Heart left ventricle (tissue), 13 donors: ENCODE measurements at regions not wholly inside any gene's neighbourhood (a gene's known extent, or its start where the extent isn't known, plus 50 kb on each side); places are given as distances from the start of the nearest gene placed in this dataset.

Experiments
- CTCF ChIP-seq, 12 donors: fragments of 200-600 bp; sonication (generic) in 4 of 12; IDR thresholded peaks; one replicate each; pipeline versions ENCODE4 v1.5.0 to v1.8.0; 2018 to 2022; ENCODE audit warnings: antibody characterized with exemption in 12 of 12, mild to moderate bottlenecking in 5 of 12
- POLR2A ChIP-seq, 2 donors: fragments of 450-650 bp; IDR thresholded peaks; one replicate each; pipeline ENCODE4 v1.6.1; 2017; ENCODE audit warnings: antibody characterized with exemption in 2 of 2, mild to moderate bottlenecking in 2 of 2, moderate library complexity in 2 of 2
- donor health status: ischemic (EF 13 %, LVEDD 7.1; RV severe dilation, severe dysfunction).
- donor health status: DM: no; HTN: yes; CAD: no.
- donor health status: DM: no; HTN: no; CAD: no.
- donor health status: ischemic (EF 25% LVEDD 6.9; RV normal size, moderate dysfunction).
- donor health status: ischemic (EF 25% LVEDD 5.7; RV mildly dilated, moderate dysfunction).
- donor health status: ischemic (EF 35%, LVEDD 5.7; RV mildly dilated, moderate dysfunction).
- donor health status: nonischemic (EF 11% LVEDD 7.7; RV severe dilation, severe dysfunction).
- donor health status: DM: yes; HTN: yes; CAD: no.
- donor health status: PGD.
- donor health status: ischemic (EF 29% LVEDD 5.4; RV normal size, mild dysfunction).
- donor health status: nonischemic (EF 23%, LVEDD 6.1; RV moderate dilation, normal function).

- TF ChIP-seq CTCF (IDR thresholded peaks at IDR 0.05) (no peak), POLR2A (IDR thresholded peaks at IDR 0.05) (no peak)
These were observed 247.0 kb upstream of the SYT4 start for GRCh38 chr18:43524260-43524659.
